ENCODE measurements at regions not wholly inside any gene's neighbourhood (a gene's known extent, or its start where the extent isn't known, plus 50 kb on each side); places are given as distances from the start of the nearest gene placed in this dataset.

DNA sequence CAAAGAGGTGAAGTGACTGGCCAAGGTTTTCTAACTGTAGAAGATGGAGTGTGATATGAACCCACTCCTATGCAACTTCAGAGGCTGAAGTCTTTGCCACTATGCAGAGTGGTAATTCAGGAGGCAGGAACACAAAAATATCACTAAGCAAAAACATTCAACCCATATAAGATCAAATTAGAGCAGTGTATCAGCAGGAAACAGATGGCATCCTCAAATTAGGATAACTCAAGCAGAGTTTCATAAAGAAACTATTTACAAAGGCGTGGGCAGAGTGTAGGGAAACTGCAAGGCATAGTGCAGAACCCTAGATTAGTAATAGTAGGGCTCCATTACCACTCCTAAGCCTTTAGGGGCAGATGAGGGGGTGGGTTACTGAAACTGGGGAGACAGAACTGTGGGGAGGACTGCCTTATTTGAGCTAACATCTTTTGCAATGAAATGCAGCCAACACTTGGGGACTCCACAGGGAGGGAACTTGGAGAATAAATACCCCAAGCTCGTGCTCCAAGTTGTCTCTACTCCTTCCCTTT is 72.2 kb downstream of the PTTG1 start:
- TF ChIP-seq CTCF (conservative IDR thresholded peaks at IDR 0.05) (no peak), EZH2 (IDR thresholded peaks at IDR 0.05; ENCODE audit: low read depth) (no peak)
